HCT116 (cell line): ENCODE measurements at regions not wholly inside any gene's neighbourhood (a gene's known extent, or its start where the extent isn't known, plus 50 kb on each side); places are given as distances from the start of the nearest gene placed in this dataset.

Experiments used
- ATAC-seq: fragments of 200-7000 bp; cut with Tn5 transposase; 2 replicates; pipeline ENCODE4 v1.9.1; 2020; ENCODE audit warnings: mild to moderate bottlenecking, moderate library complexity
- BruUV-seq: library from RNA; stranded (reverse); fragments of 400-500 nt; replicated peaks from 2 replicates; lab custom pipeline; 2021; lab: Mats Ljungman, UMichigan
- CTCF ChIA-PET: fragments of 300-600 bp; sonication (Branson Sonifier 250); formaldehyde crosslinking; loops from one replicate; lab custom pipeline; 2021; ENCODE audit warnings: antibody characterized with exemption; lab: Charles Lee
- POLR2A ChIA-PET: fragments of 300-600, 350-600 bp; sonication (Branson Sonifier 250); formaldehyde crosslinking; loops from one replicate; lab custom pipeline; 2021; ENCODE audit warnings: antibody characterized with exemption; lab: Charles Lee
- RAD21 ChIA-PET, 2 experiments: fragments of 300-600 bp; sonication (Branson Sonifier 250); formaldehyde crosslinking; loops; one replicate each; lab custom pipeline; 2023; ENCODE audit warnings: low total read pairs in 2 of 2; ENCODE audit not compliant: uncharacterized antibody in 2 of 2, unreplicated experiment in 2 of 2, low non-redundant PET in 1 of 2; lab: Charles Lee
- DNase-seq: peaks from one replicate; pipeline ENCODE4 v3.0.0-alpha.2; 2010; ENCODE audit warnings: low read depth, low spot score
- H2AFZ ChIP-seq: fragments of 200-600 bp; shearing (Covaris generic), sonication (generic); 2 replicates; pipeline ENCODE4 v1.6.1; 2017; ENCODE audit warnings: low read depth, mixed run types, mixed read lengths, antibody characterized with exemption, low read length; ENCODE audit not compliant: poor library complexity, severe bottlenecking
- H3K27ac ChIP-seq: 2 replicates; pipeline ENCODE4 v1.5.1; 2012; ENCODE audit warnings: low read depth, low read length
- H3K27me3 ChIP-seq: fragments of 200-600 bp; sonication (generic); 2 replicates; pipeline ENCODE4 v1.6.1; 2016; ENCODE audit warnings: mixed run types, low read length, mixed read lengths; ENCODE audit not compliant: insufficient read depth
- H3K36me3 ChIP-seq, 2 experiments: fragments of 200-500 bp in 1 of 2; fragments of 200-600 bp in 1 of 2; sonication (Bioruptor generic) in 1 of 2; sonication (generic) in 1 of 2; 2 replicates each; pipeline versions ENCODE4 v1.5.1 to v1.6.1; 2014 to 2016; ENCODE audit warnings: low read length in 2 of 2, inconsistent platforms in 1 of 2, mixed read lengths in 1 of 2, mixed run types in 1 of 2; ENCODE audit not compliant: insufficient read depth in 2 of 2, control insufficient read depth in 1 of 2
- H3K4me1 ChIP-seq, 2 experiments: fragments of 200-600 bp in 1 of 2; sonication (generic) in 1 of 2; 2 replicates each; pipeline versions ENCODE4 v1.5.1 to v1.6.1; 2012 to 2017; ENCODE audit warnings: low read length in 2 of 2, inconsistent platforms in 1 of 2, mild to moderate bottlenecking in 1 of 2, mixed read lengths in 1 of 2, mixed run types in 1 of 2, moderate library complexity in 1 of 2; ENCODE audit not compliant: insufficient read depth in 2 of 2, control insufficient read depth in 1 of 2
- H3K4me2 ChIP-seq: fragments of 200-600 bp; sonication (generic); 2 replicates; pipeline ENCODE4 v1.6.1; 2017; ENCODE audit warnings: mixed run types, low read length, mixed read lengths
- H3K4me3 ChIP-seq, 2 experiments: fragments of 200-600 bp in 1 of 2; sonication (generic) in 1 of 2; replicated peaks in 1 of 2; 2 replicates each; pipeline ENCODE4 v1.5.1; 2011 to 2016; ENCODE audit warnings: low read length in 2 of 2, control low read depth in 1 of 2, low read depth in 1 of 2, mild to moderate bottlenecking in 1 of 2, mixed read lengths in 1 of 2, mixed run types in 1 of 2
- H3K79me2 ChIP-seq: fragments of 200-600 bp; sonication (generic); 2 replicates; pipeline ENCODE4 v1.6.1; 2017; ENCODE audit warnings: mild to moderate bottlenecking, mixed run types, low read length, moderate library complexity, mixed read lengths; ENCODE audit not compliant: insufficient read depth
- H3K9ac ChIP-seq: fragments of 200-600 bp; sonication (generic); 2 replicates; pipeline ENCODE4 v1.6.1; 2016; ENCODE audit warnings: low read length, mixed read lengths
- H3K9me2 ChIP-seq: fragments of 200-600 bp; sonication (generic), shearing (Covaris generic); 2 replicates; pipeline ENCODE4 v1.6.1; 2017; ENCODE audit warnings: mixed run types, mild to moderate bottlenecking, moderate library complexity; ENCODE audit not compliant: insufficient read depth
- H3K9me3 ChIP-seq, 2 experiments: fragments of 200-500 bp in 1 of 2; fragments of 200-600 bp in 1 of 2; sonication (Bioruptor generic) in 1 of 2; sonication (generic) in 1 of 2; 2 replicates each; pipeline ENCODE4 v1.6.1; 2014 to 2017; ENCODE audit warnings: low read length in 2 of 2, mixed read lengths in 2 of 2, inconsistent platforms in 1 of 2, low read depth in 1 of 2, mild to moderate bottlenecking in 1 of 2, mixed run types in 1 of 2, moderate library complexity in 1 of 2; ENCODE audit not compliant: control insufficient read depth in 1 of 2, insufficient read depth in 1 of 2
- H4K20me1 ChIP-seq: fragments of 200-600 bp; sonication (generic), shearing (Covaris generic); 2 replicates; pipeline ENCODE4 v1.6.1; 2017; ENCODE audit warnings: mixed run types, mild to moderate bottlenecking, moderate library complexity; ENCODE audit not compliant: insufficient read depth
- CBX3 ChIP-seq: IDR thresholded peaks from 2 replicates; pipeline ENCODE4 v1.6.1; 2012; ENCODE audit warnings: low read depth
- CEBPB ChIP-seq: IDR thresholded peaks from 2 replicates; pipeline ENCODE4 v1.6.1; 2012; ENCODE audit warnings: low read depth
- CTCF ChIP-seq, 3 experiments: fragments of 200-600 bp in 1 of 3; sonication (generic) in 1 of 3; IDR thresholded peaks in 2 of 3; conservative IDR thresholded peaks in 1 of 3; 2 replicates each; pipeline ENCODE4 v1.5.1; 2012 to 2017; ENCODE audit warnings: low read depth in 2 of 3, low read length in 2 of 3, antibody characterized with exemption in 1 of 3, borderline replicate concordance in 1 of 3, control low read depth in 1 of 3, mild to moderate bottlenecking in 1 of 3, mixed read lengths in 1 of 3, mixed run types in 1 of 3, moderate library complexity in 1 of 3; ENCODE audit not compliant: insufficient read depth in 1 of 3
- EGR1 ChIP-seq: IDR thresholded peaks from 2 replicates; pipeline ENCODE4 v1.6.1; 2012; ENCODE audit warnings: low read depth
- ELF1 ChIP-seq: IDR thresholded peaks from 2 replicates; pipeline ENCODE4 v1.6.1; 2012; ENCODE audit warnings: low read depth, borderline replicate concordance
- EZH2 ChIP-seq: fragments of 200-600 bp; sonication (generic); IDR thresholded peaks from 2 replicates; pipeline ENCODE4 v1.6.1; 2017; ENCODE audit warnings: antibody characterized with exemption, mixed run types
- EZH2phosphoT487 ChIP-seq: fragments of 200-600 bp; IDR thresholded peaks from 2 replicates; pipeline ENCODE4 v1.6.1; 2018; ENCODE audit warnings: antibody characterized with exemption, borderline replicate concordance
- MAX ChIP-seq: IDR thresholded peaks from 2 replicates; pipeline ENCODE4 v1.6.1; 2012
- POLR2A ChIP-seq: IDR thresholded peaks from 2 replicates; pipeline ENCODE4 v1.7.0; 2011; ENCODE audit warnings: borderline replicate concordance; ENCODE audit not compliant: insufficient read depth, insufficient read length; ENCODE audit errors: extremely low read depth
- POLR2AphosphoS5 ChIP-seq: IDR thresholded peaks from 2 replicates; pipeline ENCODE4 v1.6.1; 2011; ENCODE audit warnings: mild to moderate bottlenecking, low read depth, low read length, moderate library complexity
- RAD21 ChIP-seq: IDR thresholded peaks from 2 replicates; pipeline ENCODE4 v1.6.1; 2012; ENCODE audit warnings: low read depth, mild to moderate bottlenecking
- REST ChIP-seq: IDR thresholded peaks from 2 replicates; pipeline ENCODE4 v1.6.1; 2012; ENCODE audit warnings: low read depth
- SIN3A ChIP-seq: IDR thresholded peaks from 2 replicates; pipeline ENCODE4 v1.6.1; 2012; ENCODE audit warnings: low read depth
- SP1 ChIP-seq: IDR thresholded peaks from 2 replicates; pipeline ENCODE4 v1.6.1; 2012; ENCODE audit warnings: low read depth
- SRF ChIP-seq: IDR thresholded peaks from 2 replicates; pipeline ENCODE4 v1.6.1; 2012; ENCODE audit warnings: low read depth
- YY1 ChIP-seq: IDR thresholded peaks from 2 replicates; pipeline ENCODE4 v1.6.1; 2011; ENCODE audit warnings: low read length, low read depth, moderate library complexity, mild to moderate bottlenecking; ENCODE audit not compliant: insufficient replicate concordance; ENCODE audit errors: extremely low read depth
- ZFX ChIP-seq: fragments of 450-650 bp; IDR thresholded peaks from 2 replicates; pipeline ENCODE4 v1.6.1; 2017
- ZNF274 ChIP-seq: fragments of 200-500 bp; sonication (Bioruptor generic); IDR thresholded peaks from 2 replicates; pipeline ENCODE4 v1.6.1; 2014; ENCODE audit warnings: mild to moderate bottlenecking, low read depth, low read length, inconsistent platforms
- intact Hi-C: fragments of 100-400 bp; cut with micrococcal nuclease; formaldehyde crosslinking; loops from 2 replicates; pipeline ENCODE4 v1.10.0; 2022
- TF ChIP-seq, protein P1 (sequence below): IDR thresholded peaks from 2 replicates; pipeline ENCODE4 v1.6.1; 2012

- TF ChIP-seq CBX3: no peak
- no peak for TF ChIP-seq POLR2AphosphoS5
- TF ChIP-seq ELF1: no peak
- no peak for TF ChIP-seq CEBPB
Observed at GRCh38 chr7:11950281-11950680, 118.3 kb upstream of the THSD7A start (continued).

DNA sequence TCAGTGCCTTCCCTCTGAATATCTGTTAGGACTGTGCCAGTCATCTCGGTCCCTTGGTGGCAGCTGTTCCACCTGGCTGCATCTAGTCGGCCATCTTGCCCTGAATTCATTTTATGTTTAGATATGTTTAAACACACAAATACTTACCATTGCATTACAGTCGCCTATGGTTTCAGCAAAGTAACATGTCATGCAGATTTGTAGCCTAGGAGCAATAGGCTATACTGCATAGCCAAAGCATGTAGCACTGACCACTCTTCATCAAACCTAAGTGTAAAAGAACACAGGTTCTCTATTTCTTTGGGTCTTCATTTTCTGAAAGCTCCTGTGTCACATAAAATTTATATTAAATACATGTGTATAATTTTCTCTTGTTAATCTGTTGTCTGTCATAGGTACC lies 118.9 kb upstream of the THSD7A start:
- POLR2A ChIA-PET: no interaction called here
- no peak overlapping the region for H3K4me2 ChIP-seq
- no peak overlapping the region for H3K4me3 ChIP-seq
- TF ChIP-seq ELF1 (no peak), YY1 (no peak), CTCF (IDR thresholded peaks at IDR 0.05 in 2 of 3, conservative IDR thresholded peaks at IDR 0.05 in 1 of 3; ENCODE audit: borderline replicate concordance in 1 of 3, insufficient read depth in 1 of 3, low read depth in 2 of 3, low read length in 2 of 3) (no peak), POLR2AphosphoS5 (no peak), CBX3 (no peak), REST (no peak), POLR2A (no peak), MAX (no peak), SP1 (no peak), EZH2 (no peak), SRF (no peak), SIN3A (no peak), CEBPB (no peak), EZH2phosphoT487 (no peak), EGR1 (no peak), ZNF274 (no peak), RAD21 (no peak), ZFX (no peak)
- TF ChIP-seq, protein P1, sequence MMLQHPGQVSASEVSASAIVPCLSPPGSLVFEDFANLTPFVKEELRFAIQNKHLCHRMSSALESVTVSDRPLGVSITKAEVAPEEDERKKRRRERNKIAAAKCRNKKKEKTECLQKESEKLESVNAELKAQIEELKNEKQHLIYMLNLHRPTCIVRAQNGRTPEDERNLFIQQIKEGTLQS: no peak
- TF ChIP-seq, all 23 proteins: peak for 0
- H4K20me1 ChIP-seq: no peaks in the 10 kb centered on the region
- no peaks in the 10 kb centered on the region for H3K27me3 ChIP-seq
- BruUV-seq: no TSS peak
- intact Hi-C loops: no loop called here
- H3K9ac ChIP-seq: no peak overlapping the region
- DNase-seq (no peak), ATAC-seq (no peak)
- no peaks in the 10 kb centered on the region for H3K36me3 ChIP-seq
- H3K9me3 ChIP-seq: no peaks in the 10 kb centered on the region
- no peak overlapping the region for H3K27ac ChIP-seq
- ChIA-PET RAD21 (no interaction called here), CTCF (no interaction called here)
- no peaks in the 10 kb centered on the region for H3K79me2 ChIP-seq
- H3K9me2 ChIP-seq: peaks cover 3% of the 10 kb centered on the region; the same call in 1 of the 2 replicates
- H3K4me1 ChIP-seq: no peaks in the 10 kb centered on the region
- H2AFZ ChIP-seq: no peak overlapping the region
